ENCODE measurements at regions not wholly inside any gene's neighbourhood (a gene's known extent, or its start where the extent isn't known, plus 50 kb on each side); places are given as distances from the start of the nearest gene placed in this dataset.

DNA sequence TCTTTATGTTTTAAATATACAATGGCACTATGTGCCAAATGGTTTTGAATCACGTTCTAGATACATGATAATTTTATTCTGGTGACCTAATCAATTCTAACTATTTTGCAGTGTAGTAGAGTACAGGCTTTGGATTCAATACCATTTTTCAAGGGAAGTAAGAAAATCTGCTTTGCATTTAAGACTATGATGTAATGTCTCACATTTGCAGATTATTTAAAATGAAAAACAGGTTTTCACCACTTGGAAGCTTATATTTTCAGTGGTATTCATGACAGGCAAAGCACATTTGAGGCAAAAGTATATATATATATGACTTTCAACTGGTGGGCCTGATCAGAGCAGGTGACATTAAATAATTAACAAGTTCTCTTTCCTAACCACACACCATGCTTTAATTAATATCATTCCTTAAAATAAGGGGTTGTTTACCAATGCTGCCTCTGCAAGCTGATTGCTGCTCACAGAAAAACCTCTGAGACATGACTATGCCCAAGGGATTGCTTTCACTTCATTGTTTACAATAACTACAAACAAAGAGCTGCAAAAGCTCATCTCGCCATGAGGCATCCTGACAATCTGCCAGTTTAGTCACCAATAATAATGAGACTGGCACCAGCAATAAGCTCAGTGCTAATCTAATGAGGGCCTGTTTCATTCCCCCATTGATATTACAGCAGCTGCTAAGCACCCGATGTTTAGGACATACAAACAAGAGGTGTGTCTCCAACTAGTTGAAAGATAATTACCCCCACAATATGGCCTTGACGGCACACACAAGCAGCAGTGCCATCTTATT, 1176.0 kb upstream of the GJE1 start:
- no peaks in the 10 kb centered on the region for H3K36me3 ChIP-seq
- no peaks in the 10 kb centered on the region for H3K9me3 ChIP-seq
- no peaks in the 10 kb centered on the region for H3K27me3 ChIP-seq (ENCODE audit: low read depth)
- H3K4me3 ChIP-seq = no peak overlapping the region
- H3K27ac ChIP-seq = no peak overlapping the region
- no peaks in the 10 kb centered on the region for H3K4me1 ChIP-seq
- ATAC-seq = no peak
- DNase-seq = no peak
- no peak for TF ChIP-seq CTCF (IDR thresholded peaks at IDR 0.05)
- intact Hi-C loops (cut with DNase I) = no loop called here

- Histone ChIP-seq H3K4me3 (no peak overlapping the region), H3K27ac (no peak overlapping the region), H3K27me3 (ENCODE audit: low read depth) (no peaks in the 10 kb centered on the region), H3K4me1 (no peaks in the 10 kb centered on the region), H3K36me3 (no peaks in the 10 kb centered on the region), H3K9me3 (peaks cover 4% of the 10 kb centered on the region)
- intact Hi-C loops (cut with DNase I) = no loop called here
- TF ChIP-seq CTCF (IDR thresholded peaks at IDR 0.05) = no peak
- ATAC-seq = no peak
- DNase-seq = no peak
Observed at GRCh38 chr6:140940251-140940925, 1192.3 kb upstream of the GJE1 start.

DNA sequence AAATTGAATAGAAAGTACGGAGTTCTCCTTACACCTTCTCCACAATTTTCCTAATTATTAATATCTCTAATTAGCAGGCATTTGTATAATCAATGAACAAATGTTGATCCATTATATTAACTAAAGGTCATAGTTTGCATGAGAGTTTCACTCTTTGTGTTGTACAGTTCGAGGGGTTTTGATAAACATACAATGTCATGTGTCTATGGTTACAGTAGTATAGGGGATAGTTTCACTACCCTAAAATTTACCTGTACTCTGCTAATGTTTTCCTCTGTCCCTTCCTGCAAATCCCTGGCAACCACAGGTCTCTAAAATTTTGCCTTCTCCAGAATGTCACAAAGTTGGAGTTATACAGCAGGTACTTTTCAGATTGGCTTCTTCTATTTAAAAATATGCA, 1199.8 kb upstream of the GJE1 start:
- no peak for TF ChIP-seq CTCF (IDR thresholded peaks at IDR 0.05)
- ATAC-seq = no peak

GRCh38 chr6:140931581-140931980, 1201.1 kb upstream of the GJE1 start:
- H3K27ac ChIP-seq = no peak overlapping the region
- H3K4me3 ChIP-seq = no peak overlapping the region
- ATAC-seq = no peak
- H3K36me3 ChIP-seq = no peaks in the 10 kb centered on the region
- no peak for DNase-seq
- H3K9me3 ChIP-seq = no peaks in the 10 kb centered on the region
- TF ChIP-seq CTCF (IDR thresholded peaks at IDR 0.05) = no peak
- H3K4me1 ChIP-seq = no peaks in the 10 kb centered on the region
- intact Hi-C loops (cut with DNase I) = no loop called here
- no peaks in the 10 kb centered on the region for H3K27me3 ChIP-seq (ENCODE audit: low read depth)

More for the DNA sequence above, 1199.8 kb upstream of the GJE1 start:
- Histone ChIP-seq H3K36me3 (no peaks in the 10 kb centered on the region), H3K4me1 (no peaks in the 10 kb centered on the region), H3K4me3 (no peak overlapping the region), H3K27ac (no peak overlapping the region), H3K27me3 (ENCODE audit: low read depth) (no peaks in the 10 kb centered on the region), H3K9me3 (no peaks in the 10 kb centered on the region)
- DNase-seq = no peak
- intact Hi-C loops (cut with DNase I) = no loop called here

DNA sequence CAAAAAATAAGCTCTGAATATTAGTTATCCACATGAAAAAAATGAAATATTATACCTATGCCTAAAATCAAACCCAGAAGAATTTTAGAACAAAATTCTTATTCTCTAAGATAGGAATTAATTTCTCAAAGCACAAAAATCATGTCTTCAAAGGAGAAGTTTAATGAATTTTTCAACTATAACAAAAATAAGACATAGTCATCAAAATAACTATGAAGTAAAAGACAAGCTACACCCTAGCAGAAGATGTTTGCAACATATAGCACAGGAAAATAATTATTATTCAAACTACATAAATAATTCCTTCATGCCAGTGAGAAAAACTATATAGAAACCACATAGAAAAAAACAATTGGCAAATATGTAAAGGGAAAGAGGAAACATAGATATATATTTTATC, 1203.6 kb upstream of the GJE1 start:
- Histone ChIP-seq H3K27me3 (ENCODE audit: low read depth) (no peaks in the 10 kb centered on the region), H3K4me1 (no peaks in the 10 kb centered on the region), H3K27ac (no peak overlapping the region), H3K36me3 (no peaks in the 10 kb centered on the region), H3K9me3 (no peaks in the 10 kb centered on the region), H3K4me3 (no peak overlapping the region)
- DNase-seq (no peak), ATAC-seq (no peak)
- intact Hi-C loops (cut with DNase I) = no loop called here
- TF ChIP-seq CTCF (IDR thresholded peaks at IDR 0.05) = no peak

All from lower lobe of right lung (tissue), 2 donors.